ENCODE measurements at regions not wholly inside any gene's neighbourhood (a gene's known extent, or its start where the extent isn't known, plus 50 kb on each side); places are given as distances from the start of the nearest gene placed in this dataset.

DNA sequence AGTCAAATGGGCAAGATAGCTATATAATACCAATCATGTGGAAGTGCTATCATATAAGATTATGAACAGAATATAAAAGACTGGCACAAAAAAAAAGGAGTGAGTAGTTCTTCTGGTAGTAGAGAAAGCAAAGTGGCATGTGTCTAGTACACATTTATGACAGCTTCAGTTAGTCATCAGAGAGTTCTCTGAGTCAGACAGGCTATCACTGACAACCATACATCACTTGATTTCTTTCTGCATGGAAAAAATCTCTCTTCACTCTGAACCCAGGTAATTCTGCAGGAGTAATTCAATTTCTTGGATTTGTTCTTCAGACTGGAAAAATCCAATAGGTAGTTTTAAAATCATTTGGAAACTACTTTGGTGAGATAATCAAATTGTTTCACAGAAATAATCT, 286.8 kb upstream of the ANO3 start:
- H3K27ac ChIP-seq: no peak overlapping the region
- H3K36me3 ChIP-seq: no peaks in the 10 kb centered on the region
- H4K20me1 ChIP-seq: no peaks in the 10 kb centered on the region
- H3K9ac ChIP-seq: no peak overlapping the region
- H3K9me3 ChIP-seq: no peaks in the 10 kb centered on the region
- H3K4me3 ChIP-seq: no peak overlapping the region
- no peak overlapping the region for H3K4me2 ChIP-seq
- no peaks in the 10 kb centered on the region for H3K4me1 ChIP-seq
- TF ChIP-seq Cebpa-rat (IDR thresholded peaks at IDR 0.05): no peak
- no peaks in the 10 kb centered on the region for H3K27me3 ChIP-seq

DNA sequence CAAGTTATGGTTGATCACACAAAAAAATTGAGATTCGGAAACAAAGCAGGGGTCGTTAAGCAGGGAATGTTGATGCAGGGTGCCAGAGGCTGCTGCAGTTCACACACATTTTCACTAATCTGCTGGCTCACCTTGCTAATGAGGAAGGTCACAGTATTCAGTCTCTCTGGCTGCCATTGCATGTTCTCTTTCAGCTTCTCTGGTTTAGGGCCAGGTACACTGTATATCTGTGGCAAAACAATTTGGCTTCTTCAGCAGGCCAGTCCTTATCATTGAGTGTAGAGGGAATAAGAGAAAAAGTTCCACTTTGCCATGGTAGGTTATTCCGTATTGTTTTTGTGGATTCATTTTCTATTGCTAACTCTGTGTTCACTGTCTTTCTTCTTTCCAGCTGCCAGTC, 283.7 kb upstream of the ANO3 start:
- no peaks in the 10 kb centered on the region for H4K20me1 ChIP-seq
- H3K4me3 ChIP-seq: no peak overlapping the region
- no peak overlapping the region for H3K27ac ChIP-seq
- H3K9ac ChIP-seq: no peak overlapping the region
- H3K9me3 ChIP-seq: no peaks in the 10 kb centered on the region
- H3K36me3 ChIP-seq: no peaks in the 10 kb centered on the region
- no peaks in the 10 kb centered on the region for H3K4me1 ChIP-seq
- H3K27me3 ChIP-seq: no peaks in the 10 kb centered on the region
- no peak overlapping the region for H3K4me2 ChIP-seq
- TF ChIP-seq Cebpa-rat (IDR thresholded peaks at IDR 0.05): no peak

GRCh38 chr11:26053966-26054365, 278.0 kb upstream of the ANO3 start:
- Histone ChIP-seq H3K9ac (no peak overlapping the region), H3K36me3 (no peaks in the 10 kb centered on the region), H3K27ac (no peak overlapping the region), H3K4me2 (no peak overlapping the region), H4K20me1 (no peaks in the 10 kb centered on the region), H3K9me3 (no peaks in the 10 kb centered on the region), H3K4me1 (no peaks in the 10 kb centered on the region), H3K27me3 (no peaks in the 10 kb centered on the region), H3K4me3 (no peak overlapping the region)
- no peak for TF ChIP-seq Cebpa-rat (IDR thresholded peaks at IDR 0.05)

DNA sequence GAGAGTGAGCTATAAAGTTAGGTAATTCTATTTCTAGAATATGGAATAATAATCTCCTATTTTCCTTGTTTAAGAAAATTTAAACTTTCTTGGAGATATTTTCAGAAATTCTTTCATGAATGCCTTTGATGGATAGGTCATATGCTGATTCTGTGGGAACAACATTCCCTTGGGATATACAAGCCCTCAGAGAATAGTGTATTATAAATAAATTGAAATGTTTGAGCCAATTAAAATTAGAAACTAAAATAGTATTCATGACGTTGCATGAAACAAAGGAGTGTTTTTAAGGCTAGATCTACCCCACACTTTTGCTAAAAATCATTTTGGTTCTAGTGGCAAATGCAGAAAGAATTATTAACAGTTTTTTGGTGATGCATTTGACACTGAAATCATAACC, 269.3 kb upstream of the ANO3 start:
- Histone ChIP-seq H3K9me3 (no peaks in the 10 kb centered on the region), H3K4me2 (no peak overlapping the region), H3K36me3 (no peaks in the 10 kb centered on the region), H3K9ac (no peak overlapping the region), H3K27ac (no peak overlapping the region), H3K4me1 (peaks cover 4% of the 10 kb centered on the region; the same call in 1 of the 2 replicates), H3K27me3 (no peaks in the 10 kb centered on the region), H3K4me3 (no peak overlapping the region), H4K20me1 (no peaks in the 10 kb centered on the region)
- no peak for TF ChIP-seq Cebpa-rat (IDR thresholded peaks at IDR 0.05)

GRCh38 chr11:26063915-26064314, 268.0 kb upstream of the ANO3 start:
- no peak for TF ChIP-seq Cebpa-rat (IDR thresholded peaks at IDR 0.05)
- Histone ChIP-seq H3K9me3 (no peaks in the 10 kb centered on the region), H3K4me2 (no peak overlapping the region), H3K36me3 (no peaks in the 10 kb centered on the region), H3K27me3 (no peaks in the 10 kb centered on the region), H3K9ac (no peak overlapping the region), H4K20me1 (no peaks in the 10 kb centered on the region), H3K27ac (no peak overlapping the region), H3K4me3 (no peak overlapping the region), H3K4me1 (peaks cover 4% of the 10 kb centered on the region; the same call in 1 of the 2 replicates)

- Histone ChIP-seq H4K20me1 (no peaks in the 10 kb centered on the region), H3K9me3 (no peaks in the 10 kb centered on the region), H3K27me3 (no peaks in the 10 kb centered on the region), H3K9ac (no peak overlapping the region), H3K4me2 (no peak overlapping the region), H3K27ac (no peak overlapping the region), H3K4me1 (peaks cover 4% of the 10 kb centered on the region; the same call in 1 of the 2 replicates), H3K4me3 (no peak overlapping the region), H3K36me3 (no peaks in the 10 kb centered on the region)
- no peak for TF ChIP-seq Cebpa-rat (IDR thresholded peaks at IDR 0.05)
These were observed 266.0 kb upstream of the ANO3 start for GRCh38 chr11:26065944-26066343.

- Histone ChIP-seq H3K36me3 (no peaks in the 10 kb centered on the region), H3K4me1 (no peaks in the 10 kb centered on the region)
These were observed 261.1 kb upstream of the ANO3 start for GRCh38 chr11:26070714-26071380.

DNA sequence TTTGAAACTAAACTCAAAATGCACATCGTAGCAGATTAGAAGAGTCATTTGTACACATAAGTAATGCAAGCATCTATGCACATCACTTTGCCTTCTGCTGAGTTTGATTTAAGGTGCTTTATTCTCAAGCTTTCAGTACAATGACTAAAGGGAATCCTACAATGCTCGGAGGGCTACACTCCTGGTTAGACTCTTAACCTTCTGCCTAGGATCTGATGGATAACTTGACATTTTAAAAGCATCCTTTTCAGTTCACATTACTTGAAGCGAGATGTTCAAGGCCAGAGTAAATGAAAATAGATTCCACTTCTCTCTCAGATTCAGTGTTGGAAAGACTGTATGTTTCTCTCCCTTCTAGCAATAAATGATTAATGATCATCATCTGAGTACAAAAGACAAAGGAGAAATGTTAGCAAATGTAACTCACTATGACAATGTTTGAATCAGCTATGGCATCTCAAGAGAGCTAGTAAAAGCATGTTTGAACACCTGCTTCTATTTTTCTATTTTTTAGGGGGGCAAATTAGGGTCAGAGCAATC, 259.2 kb upstream of the ANO3 start:
- Histone ChIP-seq H3K4me1 (no peaks in the 10 kb centered on the region), H3K27me3 (no peaks in the 10 kb centered on the region), H4K20me1 (no peaks in the 10 kb centered on the region), H3K4me3 (no peak overlapping the region), H3K4me2 (no peak overlapping the region), H3K9ac (no peak overlapping the region), H3K36me3 (no peaks in the 10 kb centered on the region), H3K9me3 (no peaks in the 10 kb centered on the region), H3K27ac (no peak overlapping the region)
- no peak for TF ChIP-seq Cebpa-rat (IDR thresholded peaks at IDR 0.05)

More at GRCh38 chr11:26070714-26071380, 261.1 kb upstream of the ANO3 start:
- Histone ChIP-seq H3K9me3 (no peaks in the 10 kb centered on the region), H4K20me1 (no peaks in the 10 kb centered on the region), H3K9ac (no peak overlapping the region), H3K27ac (no peak overlapping the region), H3K27me3 (no peaks in the 10 kb centered on the region), H3K4me2 (no peak overlapping the region), H3K4me3 (no peak overlapping the region)
- no peak for TF ChIP-seq Cebpa-rat (IDR thresholded peaks at IDR 0.05)

DNA sequence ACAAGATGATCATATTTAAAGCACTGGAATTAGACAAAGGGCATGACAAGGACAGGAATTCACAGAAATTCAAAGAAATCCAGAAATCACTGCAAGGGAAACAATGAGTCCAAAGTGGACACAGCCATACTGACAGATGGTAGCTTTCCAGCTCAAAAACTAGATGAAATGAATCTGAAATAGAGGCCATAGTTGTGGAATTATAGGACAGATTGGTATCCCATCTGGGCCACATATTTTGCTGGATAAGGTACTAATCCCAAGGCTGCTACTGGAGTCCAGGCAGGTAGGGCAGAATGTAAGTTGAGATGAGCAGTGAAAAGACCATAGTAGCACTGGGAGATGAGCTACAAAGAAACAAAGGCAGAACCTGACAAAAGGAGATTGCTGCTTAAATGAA, 258.3 kb upstream of the ANO3 start:
- TF ChIP-seq Cebpa-rat (IDR thresholded peaks at IDR 0.05): no peak

GRCh38 chr11:26076233-26076990, 255.5 kb upstream of the ANO3 start:
- H3K4me1 ChIP-seq: no peaks in the 10 kb centered on the region
- no peak overlapping the region for H3K27ac ChIP-seq
- H3K36me3 ChIP-seq: no peaks in the 10 kb centered on the region
- TF ChIP-seq Cebpa-rat (IDR thresholded peaks at IDR 0.05): no peak
- H3K9ac ChIP-seq: no peak overlapping the region
- no peak overlapping the region for H3K4me3 ChIP-seq
- H3K4me2 ChIP-seq: no peak overlapping the region
- no peaks in the 10 kb centered on the region for H4K20me1 ChIP-seq
- H3K27me3 ChIP-seq: no peaks in the 10 kb centered on the region
- no peaks in the 10 kb centered on the region for H3K9me3 ChIP-seq

More for the DNA sequence above, 258.3 kb upstream of the ANO3 start:
- Histone ChIP-seq H3K27me3 (no peaks in the 10 kb centered on the region), H3K4me2 (no peak overlapping the region), H3K9me3 (no peaks in the 10 kb centered on the region), H3K4me1 (no peaks in the 10 kb centered on the region), H3K9ac (no peak overlapping the region), H4K20me1 (no peaks in the 10 kb centered on the region), H3K4me3 (no peak overlapping the region), H3K27ac (no peak overlapping the region), H3K36me3 (no peaks in the 10 kb centered on the region)
